ENCODE measurements at regions not wholly inside any gene's neighbourhood (a gene's known extent, or its start where the extent isn't known, plus 50 kb on each side); places are given as distances from the start of the nearest gene placed in this dataset.

GRCh38 chr1:101079341-101079740, 53.8 kb upstream of the DPH5 start (continued):
- no peak for TF ChIP-seq ZNF280D (tag by site-specific recombination; IDR thresholded peaks at IDR 0.05)

DNA sequence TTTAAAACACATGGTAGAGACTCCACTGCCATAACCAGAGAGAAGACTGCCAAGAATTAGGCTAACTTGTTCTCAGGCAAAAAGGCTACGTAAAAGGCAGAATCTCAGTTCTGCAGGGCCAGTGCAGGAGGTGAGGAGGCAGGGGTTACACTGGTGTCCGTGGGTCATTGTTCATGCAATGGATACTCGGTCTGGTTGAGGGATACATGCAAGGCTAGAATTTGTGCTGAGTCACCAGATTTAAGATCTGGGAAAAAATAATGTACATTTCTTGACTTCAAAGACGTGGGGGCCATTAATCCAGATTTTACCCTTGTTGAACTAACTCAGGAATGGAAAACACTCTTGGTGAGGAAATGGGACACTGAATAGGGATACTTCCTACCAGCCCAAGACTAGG, 52.3 kb upstream of the DPH5 start:
- Histone ChIP-seq H3K27ac (ENCODE audit: extremely low read depth, low read depth, low read length) (no peak overlapping the region), H3K36me3 (ENCODE audit: control insufficient read depth in 2 of 2, insufficient read depth in 1 of 2, low read length in 2 of 2) (peaks cover 0 to 3% of the 10 kb centered on the region in 2 experiments; a peak in 1 of 3 replicates), H3K9me3 (ENCODE audit: control insufficient read depth, insufficient read depth, low read depth, low read length) (no peaks in the 10 kb centered on the region), H3K4me1 (ENCODE audit: control insufficient read depth, insufficient read depth, low read length) (no peaks in the 10 kb centered on the region), H3K4me3 (ENCODE audit: low read depth, low read length) (no peak overlapping the region)
- ChIA-PET POLR2A (no interaction called here), CTCF (no interaction called here)
- TF ChIP-seq ZNF112 (tag by site-specific recombination; IDR thresholded peaks at IDR 0.05) (no peak), ZNF24 (tag by site-specific recombination; IDR thresholded peaks at IDR 0.05) (no peak), HOXC10 (CRISPR knock-in tag; IDR thresholded peaks at IDR 0.05) (no peak), ZNF701 (tag by site-specific recombination; IDR thresholded peaks at IDR 0.05) (no peak), KLF1 (tag by site-specific recombination; IDR thresholded peaks at IDR 0.05) (no peak), ZNF510 (tag by site-specific recombination; IDR thresholded peaks at IDR 0.05; ENCODE audit: insufficient replicate concordance) (no peak), ZNF560 (tag by site-specific recombination; IDR thresholded peaks at IDR 0.05; ENCODE audit: borderline replicate concordance) (no peak), ZNF624 (tag by site-specific recombination; IDR thresholded peaks at IDR 0.05) (no peak), SCRT2 (tag by site-specific recombination; IDR thresholded peaks at IDR 0.05) (no peak), ZXDB (tag by site-specific recombination; IDR thresholded peaks at IDR 0.05) (no peak), ZNF529 (tag by site-specific recombination; IDR thresholded peaks at IDR 0.05; ENCODE audit: insufficient replicate concordance) (no peak), SP7 (tag by site-specific recombination; IDR thresholded peaks at IDR 0.05) (no peak), GLIS2 (tag by site-specific recombination; IDR thresholded peaks at IDR 0.05) (no peak), ZNF654 (tag by site-specific recombination; IDR thresholded peaks at IDR 0.05; ENCODE audit: low read depth) (no peak), ZBTB21 (tag by site-specific recombination; IDR thresholded peaks at IDR 0.05) (no peak), ZNF449 (tag by site-specific recombination; IDR thresholded peaks at IDR 0.05) (no peak), ZNF629 (tag by site-specific recombination; IDR thresholded peaks at IDR 0.05) (no peak), ZNF18 (tag by site-specific recombination; IDR thresholded peaks at IDR 0.05) (no peak), ZNF140 (tag by site-specific recombination; IDR thresholded peaks at IDR 0.05) (no peak), PRDM1 (tag by site-specific recombination; IDR thresholded peaks at IDR 0.05) (no peak)

Data from HEK293 (cell line).